ENCODE measurements at regions not wholly inside any gene's neighbourhood (a gene's known extent, or its start where the extent isn't known, plus 50 kb on each side); places are given as distances from the start of the nearest gene placed in this dataset.
A peak's percentile ranks its signal among the peaks of the same experiment; 100 is the strongest.

DNA sequence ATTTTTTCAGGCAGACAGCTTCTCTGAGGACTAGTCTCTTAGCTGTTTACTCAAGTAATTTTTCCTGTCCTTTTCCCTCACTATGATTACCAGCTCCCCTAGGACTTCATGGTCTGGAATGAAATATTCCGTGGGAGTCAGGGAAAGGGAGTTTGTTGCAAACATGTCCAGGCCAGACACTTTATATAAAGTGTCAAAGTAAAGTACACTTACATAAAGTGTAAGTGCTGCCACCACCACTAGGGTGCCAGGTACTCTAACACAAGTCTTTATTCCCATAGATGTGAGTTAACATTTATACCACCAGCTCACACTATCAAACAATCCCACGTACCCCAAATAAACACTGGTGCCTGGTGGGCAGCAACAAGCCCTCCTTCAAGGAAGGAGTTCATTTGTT, 179.8 kb downstream of the SNRPN start:
- H3K4me1 Mint-ChIP-seq (ENCODE audit: low read depth), result peaks cover 9% of the 10 kb centered on the region
- peaks cover 20% of the 10 kb centered on the region for H3K9me3 Mint-ChIP-seq (ENCODE audit: low read depth)
- H3K27ac Mint-ChIP-seq, result no peak overlapping the region
- no peak for DNase-seq (ENCODE audit: low spot score, unreplicated experiment)
- H3K36me3 Mint-ChIP-seq (ENCODE audit: insufficient read depth), result peaks cover 3% of the 10 kb centered on the region
- H3K4me3 Mint-ChIP-seq (ENCODE audit: low read depth), result no peak overlapping the region
- H3K27me3 Mint-ChIP-seq, result no peaks in the 10 kb centered on the region
- TF ChIP-seq, protein P1, sequence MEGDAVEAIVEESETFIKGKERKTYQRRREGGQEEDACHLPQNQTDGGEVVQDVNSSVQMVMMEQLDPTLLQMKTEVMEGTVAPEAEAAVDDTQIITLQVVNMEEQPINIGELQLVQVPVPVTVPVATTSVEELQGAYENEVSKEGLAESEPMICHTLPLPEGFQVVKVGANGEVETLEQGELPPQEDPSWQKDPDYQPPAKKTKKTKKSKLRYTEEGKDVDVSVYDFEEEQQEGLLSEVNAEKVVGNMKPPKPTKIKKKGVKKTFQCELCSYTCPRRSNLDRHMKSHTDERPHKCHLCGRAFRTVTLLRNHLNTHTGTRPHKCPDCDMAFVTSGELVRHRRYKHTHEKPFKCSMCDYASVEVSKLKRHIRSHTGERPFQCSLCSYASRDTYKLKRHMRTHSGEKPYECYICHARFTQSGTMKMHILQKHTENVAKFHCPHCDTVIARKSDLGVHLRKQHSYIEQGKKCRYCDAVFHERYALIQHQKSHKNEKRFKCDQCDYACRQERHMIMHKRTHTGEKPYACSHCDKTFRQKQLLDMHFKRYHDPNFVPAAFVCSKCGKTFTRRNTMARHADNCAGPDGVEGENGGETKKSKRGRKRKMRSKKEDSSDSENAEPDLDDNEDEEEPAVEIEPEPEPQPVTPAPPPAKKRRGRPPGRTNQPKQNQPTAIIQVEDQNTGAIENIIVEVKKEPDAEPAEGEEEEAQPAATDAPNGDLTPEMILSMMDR (IDR thresholded peaks at IDR 0.05; ENCODE audit: unreplicated experiment), result peak; percentile 42

DNA sequence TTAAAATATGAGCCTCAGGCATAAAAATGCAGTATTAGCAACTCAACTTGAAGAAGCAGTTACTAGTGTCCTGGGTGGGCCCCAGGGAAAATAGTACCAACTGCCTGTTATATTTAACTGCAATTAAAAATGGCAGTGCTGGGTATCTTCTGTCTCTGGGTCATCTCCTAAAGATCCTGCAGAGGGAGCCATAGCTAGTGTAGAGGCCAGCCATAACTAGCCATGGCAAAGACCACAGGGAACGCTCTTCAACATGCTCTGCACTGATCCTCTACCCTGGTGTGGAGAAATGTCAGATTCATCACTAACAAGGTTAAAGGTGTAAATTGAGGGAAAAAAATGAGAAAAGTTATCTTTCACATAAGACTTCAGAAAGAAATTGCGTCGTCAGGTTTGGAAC, 181.3 kb downstream of the SNRPN start:
- peaks cover 9% of the 10 kb centered on the region for H3K4me1 Mint-ChIP-seq (ENCODE audit: low read depth)
- TF ChIP-seq, protein P1 (IDR thresholded peaks at IDR 0.05; ENCODE audit: unreplicated experiment), result peak; percentile 31
- DNase-seq (ENCODE audit: low spot score, unreplicated experiment), result no peak
- H3K9me3 Mint-ChIP-seq (ENCODE audit: low read depth), result peaks cover 21% of the 10 kb centered on the region
- H3K27me3 Mint-ChIP-seq, result no peaks in the 10 kb centered on the region
- H3K27ac Mint-ChIP-seq, result no peak overlapping the region
- no peak overlapping the region for H3K4me3 Mint-ChIP-seq (ENCODE audit: low read depth)
- peaks cover 2% of the 10 kb centered on the region for H3K36me3 Mint-ChIP-seq (ENCODE audit: insufficient read depth)

DNA sequence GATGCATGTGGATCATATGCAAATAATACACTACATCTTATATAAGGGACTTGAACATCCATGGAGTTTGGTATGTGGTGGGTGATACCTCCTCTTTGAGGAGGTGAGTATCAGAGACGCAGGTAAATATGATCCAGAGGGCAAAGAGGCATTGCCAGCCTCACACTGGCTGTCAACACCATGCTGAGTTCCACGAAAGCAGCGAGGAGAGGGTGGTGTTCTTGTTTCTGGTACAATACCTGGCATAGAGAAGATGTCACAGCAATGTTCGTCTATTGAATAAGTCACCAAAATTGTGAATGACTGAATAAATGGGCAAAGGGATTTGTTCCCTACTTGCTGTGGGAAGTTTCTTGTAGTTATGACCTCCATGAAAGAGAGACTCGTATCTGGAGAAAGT, 182.2 kb downstream of the SNRPN start:
- Mint-ChIP-seq H3K27ac (no peak overlapping the region), H3K27me3 (no peaks in the 10 kb centered on the region), H3K4me3 (ENCODE audit: low read depth) (no peak overlapping the region), H3K9me3 (ENCODE audit: low read depth) (peaks cover 21% of the 10 kb centered on the region), H3K4me1 (ENCODE audit: low read depth) (peaks cover 9% of the 10 kb centered on the region), H3K36me3 (ENCODE audit: insufficient read depth) (peaks cover 2% of the 10 kb centered on the region)
- no peak for DNase-seq (ENCODE audit: low spot score, unreplicated experiment)
- TF ChIP-seq, protein P1 (IDR thresholded peaks at IDR 0.05; ENCODE audit: unreplicated experiment), result no peak

DNA sequence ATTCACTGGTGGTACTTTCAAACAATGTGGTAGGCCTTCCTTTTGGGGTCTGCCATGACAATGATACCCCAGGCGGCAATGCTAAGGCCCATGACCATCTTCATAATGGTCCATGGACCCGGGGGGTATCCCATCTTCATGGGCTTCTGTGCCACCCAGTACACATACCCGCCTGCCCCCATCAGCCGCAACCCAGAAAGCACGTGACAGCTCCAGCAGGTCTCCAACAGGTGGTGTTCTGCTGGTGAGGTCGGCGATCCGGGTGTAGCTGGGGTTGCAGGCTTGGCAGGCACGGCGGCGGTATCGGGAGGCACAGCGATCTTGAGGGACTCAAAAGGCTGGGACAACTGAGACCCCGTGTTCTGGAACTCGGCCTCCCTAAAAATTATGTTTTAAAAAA, 214.5 kb downstream of the SNRPN start:
- DNase-seq (ENCODE audit: low spot score, unreplicated experiment), result peak; percentile 7
- H3K9me3 Mint-ChIP-seq (ENCODE audit: low read depth), result peaks cover 18% of the 10 kb centered on the region
- H3K4me3 Mint-ChIP-seq (ENCODE audit: low read depth), result no peak overlapping the region
- TF ChIP-seq, protein P1 (IDR thresholded peaks at IDR 0.05; ENCODE audit: unreplicated experiment), result no peak
- no peaks in the 10 kb centered on the region for H3K27me3 Mint-ChIP-seq
- H3K27ac Mint-ChIP-seq, result no peak overlapping the region
- H3K36me3 Mint-ChIP-seq (ENCODE audit: insufficient read depth), result peaks cover under 1% of the 10 kb centered on the region
- H3K4me1 Mint-ChIP-seq (ENCODE audit: low read depth), result no peaks in the 10 kb centered on the region

DNA sequence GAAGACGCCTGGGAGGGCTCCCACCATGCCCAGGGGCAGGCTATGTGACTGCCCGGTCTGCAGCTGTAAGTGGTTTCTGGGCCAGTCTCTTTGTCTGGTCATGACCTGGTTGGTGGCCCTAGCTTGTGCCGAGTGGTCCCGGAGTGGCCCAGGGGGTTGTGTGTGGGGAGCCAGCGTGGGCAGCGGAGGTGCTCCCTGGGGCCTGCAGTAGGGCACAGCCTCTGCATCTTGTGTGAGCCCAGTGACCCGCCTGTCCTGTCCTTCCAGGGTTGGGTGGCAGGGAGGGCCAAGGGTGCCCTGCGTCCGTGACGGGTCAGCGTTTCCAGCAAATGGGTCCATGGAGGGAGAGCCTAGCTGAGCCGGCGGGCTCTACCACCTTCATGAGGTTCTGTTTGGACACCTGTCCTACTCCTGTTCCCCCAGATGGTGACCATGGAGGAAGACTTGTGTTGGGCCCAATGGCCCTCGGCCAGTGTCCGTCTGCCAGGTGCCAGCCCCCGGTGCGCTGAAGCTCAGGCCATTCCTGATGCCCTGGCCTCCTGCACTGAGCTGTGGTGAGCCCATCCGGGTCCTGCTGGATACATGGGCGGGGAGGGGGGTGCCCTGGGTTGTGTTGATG, 215.4 kb downstream of the SNRPN start:
- Mint-ChIP-seq H3K27ac (no peak overlapping the region), H3K36me3 (ENCODE audit: insufficient read depth) (peaks cover 4% of the 10 kb centered on the region), H3K9me3 (ENCODE audit: low read depth) (peaks cover 26% of the 10 kb centered on the region), H3K27me3 (no peaks in the 10 kb centered on the region), H3K4me3 (ENCODE audit: low read depth) (no peak overlapping the region), H3K4me1 (ENCODE audit: low read depth) (no peaks in the 10 kb centered on the region)
- TF ChIP-seq, protein P1 (IDR thresholded peaks at IDR 0.05; ENCODE audit: unreplicated experiment), result no peak
- no peak for DNase-seq (ENCODE audit: low spot score, unreplicated experiment)

All from progenitor cell of endocrine pancreas (in vitro differentiated cells).